HepG2 (cell line): ENCODE measurements at regions not wholly inside any gene's neighbourhood (a gene's known extent, or its start where the extent isn't known, plus 50 kb on each side); places are given as distances from the start of the nearest gene placed in this dataset.

ENCODE experiments used
- ATAC-seq: fragments of 200-7000 bp; cut with Tn5 transposase; 3 replicates; pipeline ENCODE4 v1.9.1; 2020; ENCODE audit warnings: mild to moderate bottlenecking, moderate library complexity
- BruUV-seq: library from RNA; stranded (reverse); fragments of 400-500 nt; replicated peaks from 2 replicates; lab custom pipeline; 2021; lab: Mats Ljungman, UMichigan
- CTCF ChIA-PET: fragments of 300-600 bp; formaldehyde crosslinking; extraction: SDS; loops from one replicate; lab custom pipeline; 2021; ENCODE audit warnings: low total read pairs, inconsistent platforms, low intra/inter-chr PET ratio; lab: Yijun Ruan, JAX
- POLR2A ChIA-PET: fragments of 350-600 bp; sonication (Branson Sonifier 250); formaldehyde crosslinking; loops from one replicate; lab custom pipeline; 2020; ENCODE audit warnings: antibody characterized with exemption, inconsistent platforms; lab: Yijun Ruan, JAX
- DNase-seq: peaks from one replicate; pipeline ENCODE4 v3.0.0-alpha.2; 2015; ENCODE audit warnings: low spot score
- FAIRE-seq: peaks from 3 replicates; lab custom pipeline; 2011; peaks lifted over from hg19 to GRCh38; lab: Jason Lieb, UNC
- H2AFZ ChIP-seq: one replicate; pipeline ENCODE4 v1.6.1; 2011; ENCODE audit warnings: low read length, inconsistent platforms
- H3K27ac ChIP-seq: fragments of 300-600 bp; 3 replicates; pipeline ENCODE4 v1.8.0; 2011; ENCODE audit warnings: mixed run types, mild to moderate bottlenecking, mixed read lengths, low read length, inconsistent platforms; ENCODE audit not compliant: insufficient read depth; ENCODE audit errors: extremely low read length
- H3K27me3 ChIP-seq, 2 experiments: fragments of 200-600 bp in 1 of 2; 2 replicates in 1 of 2; 3 replicates in 1 of 2; pipeline versions ENCODE4 v1.6.0 to v1.8.0; 2011; ENCODE audit warnings: low read length in 2 of 2, mild to moderate bottlenecking in 2 of 2, moderate library complexity in 2 of 2, inconsistent platforms in 1 of 2; ENCODE audit not compliant: insufficient read depth in 2 of 2, control insufficient read depth in 1 of 2
- H3K36me3 ChIP-seq, 2 experiments: fragments of 200-600 bp in 1 of 2; replicated peaks in 1 of 2; 2 replicates in 1 of 2; 3 replicates in 1 of 2; pipeline versions ENCODE4 v1.5.1 to v1.8.0; 2011; ENCODE audit warnings: low read length in 2 of 2, inconsistent platforms in 1 of 2; ENCODE audit not compliant: insufficient read depth in 2 of 2, control insufficient read depth in 1 of 2
- H3K4me1 ChIP-seq: 2 replicates; pipeline ENCODE4 v1.5.1; 2012; ENCODE audit warnings: low read length, inconsistent platforms; ENCODE audit not compliant: insufficient read depth
- H3K4me2 ChIP-seq: 2 replicates; pipeline ENCODE4 v1.6.0; 2011; ENCODE audit warnings: low read depth, low read length, inconsistent platforms
- H3K4me3 ChIP-seq, 3 experiments: fragments of 200-600 bp in 1 of 3; sonication (generic), shearing (Covaris generic) in 1 of 3; replicated peaks in 1 of 3; 2 replicates each; pipeline ENCODE4 v1.5.1; 2011 to 2016; ENCODE audit warnings: low read length in 3 of 3, inconsistent platforms in 2 of 3, low read depth in 2 of 3, mild to moderate bottlenecking in 2 of 3, control low read depth in 1 of 3, mixed read lengths in 1 of 3; ENCODE audit not compliant: insufficient read depth in 1 of 3
- H3K79me2 ChIP-seq: one replicate; pipeline ENCODE4 v1.6.1; 2011; ENCODE audit warnings: low read length, inconsistent platforms; ENCODE audit not compliant: insufficient read depth
- H3K9ac ChIP-seq: 2 replicates; pipeline ENCODE4 v1.6.0; 2011; ENCODE audit warnings: mild to moderate bottlenecking, low read depth, low read length, inconsistent platforms; ENCODE audit not compliant: insufficient read depth
- H3K9me3 ChIP-seq: 2 replicates; pipeline ENCODE4 v1.5.1; 2012; ENCODE audit warnings: mild to moderate bottlenecking, low read length
- H4K20me1 ChIP-seq: 2 replicates; pipeline ENCODE4 v1.6.0; 2011; ENCODE audit warnings: inconsistent platforms, mild to moderate bottlenecking, low read length, moderate library complexity; ENCODE audit not compliant: insufficient read depth
- ATAD3A ChIP-seq: sonication (generic); formaldehyde crosslinking; IDR thresholded peaks from 2 replicates; pipeline ENCODE4 v1.4.0; 2020; ENCODE audit warnings: missing genetic modification reagents
- CREB1 ChIP-seq, 2 experiments: fragments of 450-650 bp in 1 of 2; IDR thresholded peaks; 2 replicates each; pipeline ENCODE4 v1.6.1; 2016 to 2017; ENCODE audit warnings: control low read depth in 1 of 2, mild to moderate bottlenecking in 1 of 2, missing compliant biosample characterization in 1 of 2, missing genetic modification characterization in 1 of 2
- ELF1 ChIP-seq: sonication (generic); formaldehyde crosslinking; IDR thresholded peaks from 2 replicates; pipeline ENCODE4 v1.4.0; 2020; ENCODE audit warnings: missing genetic modification reagents
- GLI4 ChIP-seq: sonication (generic); formaldehyde crosslinking; IDR thresholded peaks from 2 replicates; pipeline ENCODE4 v1.5.1; 2020; ENCODE audit warnings: missing genetic modification reagents, mild to moderate bottlenecking, moderate library complexity, borderline replicate concordance
- HMG20B ChIP-seq: conservative IDR thresholded peaks from 2 replicates; pipeline ENCODE4 v1.6.1; 2016; ENCODE audit warnings: missing genetic modification reagents, missing compliant biosample characterization
- MLXIP ChIP-seq: sonication (generic); formaldehyde crosslinking; IDR thresholded peaks from 2 replicates; pipeline ENCODE4 v1.9.0; 2021; ENCODE audit warnings: missing genetic modification reagents, borderline replicate concordance
- RBM39 ChIP-seq: fragments of 200-400 bp; formaldehyde crosslinking; IDR thresholded peaks from one replicate; pipeline ENCODE4 v1.6.1; 2018; ENCODE audit warnings: antibody characterized with exemption, mild to moderate bottlenecking, low read depth, low read length; ENCODE audit not compliant: poor library complexity, severe bottlenecking
- REST ChIP-seq, 2 experiments: IDR thresholded peaks; 2 replicates each; pipeline ENCODE4 v1.6.1; 2011 to 2012; ENCODE audit warnings: low read length in 2 of 2, borderline replicate concordance in 1 of 2, low read depth in 1 of 2, mild to moderate bottlenecking in 1 of 2, moderate library complexity in 1 of 2
- SRY ChIP-seq: sonication (generic); formaldehyde crosslinking; IDR thresholded peaks from 2 replicates; pipeline ENCODE4 v1.8.0; 2022; ENCODE audit warnings: mild to moderate bottlenecking, missing genetic modification reagents
- TBL1XR1 ChIP-seq: fragments of 150-350 bp; IDR thresholded peaks from 2 replicates; pipeline ENCODE4 v1.6.1; 2014; ENCODE audit warnings: borderline replicate concordance, low read length; ENCODE audit not compliant: partially characterized antibody
- ZBTB20 ChIP-seq: sonication (generic); formaldehyde crosslinking; IDR thresholded peaks from 2 replicates; pipeline ENCODE4 v1.8.1; 2023; ENCODE audit warnings: missing genetic modification reagents, low read depth, mild to moderate bottlenecking, borderline replicate concordance
- ZNF160 ChIP-seq: sonication (generic); formaldehyde crosslinking; IDR thresholded peaks from 2 replicates; pipeline ENCODE4 v1.8.0; 2022; ENCODE audit warnings: mild to moderate bottlenecking, inconsistent platforms, missing genetic modification reagents
- ZNF337 ChIP-seq: sonication (generic); formaldehyde crosslinking; IDR thresholded peaks from 2 replicates; pipeline ENCODE4 v1.5.1; 2020; ENCODE audit warnings: missing genetic modification reagents, low read depth, mild to moderate bottlenecking, borderline replicate concordance
- ZNF800 ChIP-seq: sonication (generic); formaldehyde crosslinking; IDR thresholded peaks from 2 replicates; pipeline ENCODE4 v1.4.0; 2020; ENCODE audit warnings: missing genetic modification reagents
- WGBS: methylation state at CpG from one replicate; pipeline ENCODE4 v1.1.6; 2017; ENCODE audit warnings: low lambda C conversion rate; 5-methylcytosine and 5-hydroxymethylcytosine counted together
- in situ Hi-C: cut with HindIII; loops from 2 replicates; pipeline ENCODE4 v1.10.0; 2017; ENCODE audit warnings: low pct_unique_long_range_greater_than_20kb; ENCODE audit not compliant: extremely low pct_ligation_motif_present
- intact Hi-C: fragments of 100-400 bp; cut with micrococcal nuclease; formaldehyde crosslinking; loops from one replicate; pipeline ENCODE4 v1.10.0; 2022; ENCODE audit not compliant: unreplicated experiment

- TF ChIP-seq GLI4 (no peak), TBL1XR1 (no peak), ZNF800 (CRISPR knock-in tag) (no peak), ZBTB20 (CRISPR knock-in tag) (no peak)
Measured at GRCh38 chr7:125775317-125775716, 845.7 kb upstream of the POT1 start (continued).

- H3K36me3 ChIP-seq = no peaks in the 10 kb centered on the region
- 11% methylated on average over 11 of the region's 19 CpGs for WGBS
- no peaks in the 10 kb centered on the region for H4K20me1 ChIP-seq
- no peak overlapping the region for H3K27ac ChIP-seq
- BruUV-seq = no TSS peak
- intact Hi-C loops (no loop called here), in situ Hi-C loops (no loop called here)
- FAIRE-seq (no peak), ATAC-seq (no peak), DNase-seq (no peak)
- H3K4me2 ChIP-seq = no peak overlapping the region
- ChIA-PET CTCF (no interaction called here), POLR2A (no interaction called here)
- H3K4me3 ChIP-seq = no peak overlapping the region
- peaks cover 44% of the 10 kb centered on the region for H3K9me3 ChIP-seq
- H3K27me3 ChIP-seq = no peaks in the 10 kb centered on the region
- no peak overlapping the region for H2AFZ ChIP-seq
- no peaks in the 10 kb centered on the region for H3K4me1 ChIP-seq
- no peak overlapping the region for H3K9ac ChIP-seq
- H3K79me2 ChIP-seq = no peaks in the 10 kb centered on the region
- TF ChIP-seq ZNF337 (CRISPR knock-in tag) (no peak), MLXIP (CRISPR knock-in tag) (no peak), ZNF160 (CRISPR knock-in tag) (no peak), ELF1 (CRISPR knock-in tag) (no peak), CREB1 (IDR thresholded peaks at IDR 0.05) (no peak), CREB1 (CRISPR knock-in tag; IDR thresholded peaks at IDR 0.05) (no peak), REST (IDR thresholded peaks at IDR 0.05; ENCODE audit: borderline replicate concordance in 1 of 2, low read depth in 1 of 2, low read length in 2 of 2) (no peak), SRY (CRISPR knock-in tag) (no peak), HMG20B (no peak), RBM39 (no peak), ATAD3A (no peak)
Measured at GRCh38 chr7:125773113-125773785, 843.6 kb upstream of the POT1 start.
